Activated naive CD4-positive, alpha-beta T cell treated with anti-CD3 and anti-CD28 coated beads, Interleukin-2, amount 50 U/mL, for 16 hours (primary cell): ENCODE measurements at regions not wholly inside any gene's neighbourhood (a gene's known extent, or its start where the extent isn't known, plus 50 kb on each side); places are given as distances from the start of the nearest gene placed in this dataset.

ENCODE experiments used
- DNase-seq: peaks from one replicate; pipeline ENCODE4 v3.0.0-alpha.2; 2020

- no peak for DNase-seq
Measured at GRCh38 chr3:99499235-99500158, 138.9 kb upstream of the COL8A1 start.

GRCh38 chr3:99498550-99499234 lies 139.7 kb upstream of the COL8A1 start:
- no peak for DNase-seq

GRCh38 chr3:99487894-99488293 lies 150.5 kb upstream of the COL8A1 start:
- DNase-seq = no peak

GRCh38 chr3:99485286-99485685 lies 153.1 kb upstream of the COL8A1 start:
- no peak for DNase-seq

GRCh38 chr3:99484871-99485270 lies 153.5 kb upstream of the COL8A1 start:
- DNase-seq = no peak

- DNase-seq = no peak
Measured at GRCh38 chr3:99483841-99484240, 154.6 kb upstream of the COL8A1 start.

- DNase-seq = no peak
Measured at GRCh38 chr3:99482191-99482590, 156.2 kb upstream of the COL8A1 start.

GRCh38 chr3:99481561-99481960 lies 156.8 kb upstream of the COL8A1 start:
- no peak for DNase-seq

- DNase-seq = no peak
Measured at GRCh38 chr3:99479768-99480167, 158.6 kb upstream of the COL8A1 start.

- DNase-seq = no peak
Measured at GRCh38 chr3:99477650-99478049, 160.7 kb upstream of the COL8A1 start.

GRCh38 chr3:99475229-99475628 lies 163.2 kb upstream of the COL8A1 start:
- no peak for DNase-seq

GRCh38 chr3:99474776-99475175 lies 163.6 kb upstream of the COL8A1 start:
- DNase-seq = no peak

GRCh38 chr3:99473321-99473751 lies 165.1 kb upstream of the COL8A1 start:
- no peak for DNase-seq

- DNase-seq = no peak
Measured at GRCh38 chr3:99472385-99472784, 166.0 kb upstream of the COL8A1 start.

GRCh38 chr3:99471353-99472323 lies 166.8 kb upstream of the COL8A1 start:
- no peak for DNase-seq

- no peak for DNase-seq
Measured at GRCh38 chr3:99470841-99471240, 167.6 kb upstream of the COL8A1 start.

GRCh38 chr3:99468918-99469317 lies 169.5 kb upstream of the COL8A1 start:
- DNase-seq = no peak

- DNase-seq = no peak
Measured at GRCh38 chr3:99467420-99467819, 171.0 kb upstream of the COL8A1 start.

- DNase-seq = no peak
Measured at GRCh38 chr3:99466331-99466730, 172.1 kb upstream of the COL8A1 start.

GRCh38 chr3:99458013-99458412 lies 180.4 kb upstream of the COL8A1 start:
- DNase-seq = no peak

- DNase-seq = no peak
Measured at GRCh38 chr3:99442599-99442998, 195.8 kb upstream of the COL8A1 start.

- no peak for DNase-seq
Measured at GRCh38 chr3:99439892-99440291, 198.5 kb upstream of the COL8A1 start.

- no peak for DNase-seq
Measured at GRCh38 chr3:99434190-99434589, 204.2 kb upstream of the COL8A1 start.
